ENCODE measurements at regions not wholly inside any gene's neighbourhood (a gene's known extent, or its start where the extent isn't known, plus 50 kb on each side); places are given as distances from the start of the nearest gene placed in this dataset.

GRCh38 chr6:26197636-26197932 lies 110.4 kb downstream of the HFE start:
- TF ChIP-seq, protein P1, sequence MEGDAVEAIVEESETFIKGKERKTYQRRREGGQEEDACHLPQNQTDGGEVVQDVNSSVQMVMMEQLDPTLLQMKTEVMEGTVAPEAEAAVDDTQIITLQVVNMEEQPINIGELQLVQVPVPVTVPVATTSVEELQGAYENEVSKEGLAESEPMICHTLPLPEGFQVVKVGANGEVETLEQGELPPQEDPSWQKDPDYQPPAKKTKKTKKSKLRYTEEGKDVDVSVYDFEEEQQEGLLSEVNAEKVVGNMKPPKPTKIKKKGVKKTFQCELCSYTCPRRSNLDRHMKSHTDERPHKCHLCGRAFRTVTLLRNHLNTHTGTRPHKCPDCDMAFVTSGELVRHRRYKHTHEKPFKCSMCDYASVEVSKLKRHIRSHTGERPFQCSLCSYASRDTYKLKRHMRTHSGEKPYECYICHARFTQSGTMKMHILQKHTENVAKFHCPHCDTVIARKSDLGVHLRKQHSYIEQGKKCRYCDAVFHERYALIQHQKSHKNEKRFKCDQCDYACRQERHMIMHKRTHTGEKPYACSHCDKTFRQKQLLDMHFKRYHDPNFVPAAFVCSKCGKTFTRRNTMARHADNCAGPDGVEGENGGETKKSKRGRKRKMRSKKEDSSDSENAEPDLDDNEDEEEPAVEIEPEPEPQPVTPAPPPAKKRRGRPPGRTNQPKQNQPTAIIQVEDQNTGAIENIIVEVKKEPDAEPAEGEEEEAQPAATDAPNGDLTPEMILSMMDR (IDR thresholded peaks at IDR 0.05; ENCODE audit: low read depth, low read length): no peak
- TF ChIP-seq EZH2phosphoT487 (IDR thresholded peaks at IDR 0.05; ENCODE audit: low read depth): no peak
